ENCODE measurements at regions not wholly inside any gene's neighbourhood (a gene's known extent, or its start where the extent isn't known, plus 50 kb on each side); places are given as distances from the start of the nearest gene placed in this dataset.

DNA sequence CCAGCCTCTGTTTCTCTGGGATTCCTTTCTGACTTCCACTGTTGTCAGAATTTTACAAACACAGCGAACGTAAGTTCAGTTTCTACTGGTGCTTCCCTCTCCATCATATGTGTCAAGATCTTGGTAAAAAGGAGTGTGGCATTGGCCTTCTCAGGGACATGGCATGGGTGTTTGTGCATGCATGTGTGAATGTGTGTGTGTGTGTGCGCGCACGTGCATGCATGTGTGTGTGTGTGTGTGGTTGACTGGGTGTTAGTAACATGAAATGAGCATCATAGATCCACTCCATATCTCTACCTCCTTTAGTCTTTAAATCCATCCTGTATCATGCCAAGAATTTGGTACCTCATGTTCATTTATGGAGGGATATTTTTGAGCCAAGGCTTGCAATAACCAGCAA, 411.3 kb downstream of the NPHP4 start:
- Histone ChIP-seq H3K27me3 (ENCODE audit: control insufficient read depth in 3 of 3, insufficient read depth in 3 of 3, low read depth in 1 of 3, low read length in 3 of 3) (no peaks in the 10 kb centered on the region), H3K4me2 (ENCODE audit: insufficient read depth, low read length, poor library complexity, severe bottlenecking) (no peak overlapping the region), H2BK5ac (ENCODE audit: low read length) (no peak overlapping the region), H3K79me1 (ENCODE audit: low read depth, low read length) (no peaks in the 10 kb centered on the region), H2BK120ac (ENCODE audit: low read depth, low read length) (no peak overlapping the region), H3K18ac (ENCODE audit: low read length) (no peak overlapping the region), H3K27ac (replicated peaks; ENCODE audit: low read length) (no peak overlapping the region), H2AK5ac (ENCODE audit: low read depth, low read length) (no peak overlapping the region), H4K8ac (ENCODE audit: low read depth, low read length) (peak overlapping the region; percentile 94), H2BK12ac (ENCODE audit: low read length) (no peak overlapping the region), H4K91ac (ENCODE audit: low read depth, low read length, poor library complexity) (no peak overlapping the region), H3K23ac (ENCODE audit: low read depth, low read length, poor library complexity) (no peak overlapping the region), H3K14ac (ENCODE audit: low read length) (no peak overlapping the region), H3K4me1 (ENCODE audit: control insufficient read depth in 2 of 2, insufficient read depth in 1 of 2, low read depth in 1 of 2, low read length in 2 of 2) (no peaks in the 10 kb centered on the region), H3K9ac (ENCODE audit: low read depth, low read length, poor library complexity) (no peak overlapping the region), H2BK15ac (ENCODE audit: low read length) (no peak overlapping the region), H3K4ac (ENCODE audit: low read length) (no peak overlapping the region), H2AFZ (ENCODE audit: low read length) (no peak overlapping the region), H3K36me3 (replicated peaks in 1 of 2; ENCODE audit: control insufficient read depth in 2 of 2, insufficient read depth in 2 of 2, low read length in 2 of 2) (no peaks in the 10 kb centered on the region), H3K4me3 (ENCODE audit: low read length in 2 of 2) (no peak overlapping the region), H3K9me3 (replicated peaks in 1 of 2; ENCODE audit: control insufficient read depth in 2 of 2, insufficient read depth in 1 of 2, low read depth in 1 of 2, low read length in 2 of 2) (no peaks in the 10 kb centered on the region)
- no CpG with 5 or more reads among the region's 5 CpGs for WGBS, 2 donors (ENCODE audit: extremely low coverage in 2 of 2, insufficient read length in 2 of 2, insufficient replicate concordance in 1 of 2)
- no peak for DNase-seq (ENCODE audit: low spot score)

DNA sequence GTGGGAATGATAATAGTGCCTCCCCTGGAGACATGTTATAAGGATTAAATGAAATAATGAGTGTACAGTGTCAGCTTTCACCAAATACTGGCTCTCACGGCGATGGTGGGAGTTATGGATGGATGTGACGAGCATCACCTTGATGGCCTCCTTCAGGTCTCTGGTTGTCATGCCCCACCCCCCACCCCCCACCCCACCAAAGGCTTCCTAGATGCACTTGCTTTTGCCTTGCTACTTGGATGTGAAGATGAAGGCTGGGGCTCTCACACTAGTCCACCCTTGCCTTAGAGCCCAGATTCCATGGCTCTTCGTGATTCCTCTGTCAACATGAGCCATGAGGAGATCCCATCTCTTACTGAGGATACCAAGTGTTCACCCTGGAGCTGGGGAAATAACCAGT, 412.3 kb downstream of the NPHP4 start:
- WGBS, 2 donors (ENCODE audit: extremely low coverage in 2 of 2, insufficient read length in 2 of 2, insufficient replicate concordance in 1 of 2): no CpG with 5 or more reads among the region's 4 CpGs
- no peak overlapping the region for H3K18ac ChIP-seq (ENCODE audit: low read length)
- H3K14ac ChIP-seq (ENCODE audit: low read length): no peak overlapping the region
- no peak overlapping the region for H3K4ac ChIP-seq (ENCODE audit: low read length)
- H3K9ac ChIP-seq (ENCODE audit: low read depth, low read length, poor library complexity): no peak overlapping the region
- no peaks in the 10 kb centered on the region for H3K79me1 ChIP-seq (ENCODE audit: low read depth, low read length)
- no peak overlapping the region for H4K91ac ChIP-seq (ENCODE audit: low read depth, low read length, poor library complexity)
- no peak overlapping the region for H4K8ac ChIP-seq (ENCODE audit: low read depth, low read length)
- H2BK12ac ChIP-seq (ENCODE audit: low read length): no peak overlapping the region
- no peak overlapping the region for H3K4me3 ChIP-seq (ENCODE audit: low read length in 2 of 2)
- no peak overlapping the region for H3K23ac ChIP-seq (ENCODE audit: low read depth, low read length, poor library complexity)
- DNase-seq (ENCODE audit: low spot score): no peak
- no peaks in the 10 kb centered on the region for H3K36me3 ChIP-seq (replicated peaks in 1 of 2; ENCODE audit: control insufficient read depth in 2 of 2, insufficient read depth in 2 of 2, low read length in 2 of 2)
- no peaks in the 10 kb centered on the region for H3K27me3 ChIP-seq (ENCODE audit: control insufficient read depth in 3 of 3, insufficient read depth in 3 of 3, low read depth in 1 of 3, low read length in 3 of 3)
- H2BK15ac ChIP-seq (ENCODE audit: low read length): no peak overlapping the region
- no peak overlapping the region for H3K27ac ChIP-seq (replicated peaks; ENCODE audit: low read length)
- H3K4me2 ChIP-seq (ENCODE audit: insufficient read depth, low read length, poor library complexity, severe bottlenecking): no peak overlapping the region
- no peaks in the 10 kb centered on the region for H3K9me3 ChIP-seq (replicated peaks in 1 of 2; ENCODE audit: control insufficient read depth in 2 of 2, insufficient read depth in 1 of 2, low read depth in 1 of 2, low read length in 2 of 2)
- H2BK120ac ChIP-seq (ENCODE audit: low read depth, low read length): no peak overlapping the region
- no peak overlapping the region for H2BK5ac ChIP-seq (ENCODE audit: low read length)
- no peak overlapping the region for H2AFZ ChIP-seq (ENCODE audit: low read length)
- H3K4me1 ChIP-seq (ENCODE audit: control insufficient read depth in 2 of 2, insufficient read depth in 1 of 2, low read depth in 1 of 2, low read length in 2 of 2): peaks cover 0 to 5% of the 10 kb centered on the region in 2 donors
- H2AK5ac ChIP-seq (ENCODE audit: low read depth, low read length): no peak overlapping the region

DNA sequence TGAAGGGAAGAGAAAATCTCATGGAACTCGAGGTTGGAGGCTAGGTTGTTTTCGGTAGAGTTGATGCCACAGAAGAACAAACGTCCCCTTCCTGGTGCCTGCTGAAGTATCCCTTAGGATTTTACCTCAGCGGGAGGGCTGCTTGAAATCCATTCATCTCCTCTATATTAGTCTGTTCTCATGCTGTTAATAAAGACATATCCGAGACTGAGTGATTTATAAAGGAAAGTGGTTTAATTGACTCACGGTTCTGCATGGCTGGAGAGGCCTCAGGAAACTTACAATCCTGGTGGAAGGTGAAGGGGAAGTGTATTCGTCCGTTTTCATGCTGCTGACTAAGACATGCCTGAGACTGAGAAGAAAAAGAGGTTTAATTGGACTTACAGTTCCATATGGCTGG, 413.5 kb downstream of the NPHP4 start:
- H3K9me3 ChIP-seq (replicated peaks in 1 of 2; ENCODE audit: control insufficient read depth in 2 of 2, insufficient read depth in 1 of 2, low read depth in 1 of 2, low read length in 2 of 2): no peaks in the 10 kb centered on the region
- no peak overlapping the region for H2AFZ ChIP-seq (ENCODE audit: low read length)
- H3K9ac ChIP-seq (ENCODE audit: low read depth, low read length, poor library complexity): no peak overlapping the region
- no peak overlapping the region for H3K4ac ChIP-seq (ENCODE audit: low read length)
- no peak overlapping the region for H3K14ac ChIP-seq (ENCODE audit: low read length)
- DNase-seq (ENCODE audit: low spot score): no peak
- H2BK120ac ChIP-seq (ENCODE audit: low read depth, low read length): no peak overlapping the region
- no peak overlapping the region for H3K23ac ChIP-seq (ENCODE audit: low read depth, low read length, poor library complexity)
- no peak overlapping the region for H3K27ac ChIP-seq (replicated peaks; ENCODE audit: low read length)
- H2BK5ac ChIP-seq (ENCODE audit: low read length): no peak overlapping the region
- no peak overlapping the region for H2BK12ac ChIP-seq (ENCODE audit: low read length)
- H3K79me1 ChIP-seq (ENCODE audit: low read depth, low read length): no peaks in the 10 kb centered on the region
- no peak overlapping the region for H3K4me2 ChIP-seq (ENCODE audit: insufficient read depth, low read length, poor library complexity, severe bottlenecking)
- peaks cover 0 to 8% of the 10 kb centered on the region in 2 donors for H3K4me1 ChIP-seq (ENCODE audit: control insufficient read depth in 2 of 2, insufficient read depth in 1 of 2, low read depth in 1 of 2, low read length in 2 of 2)
- H3K27me3 ChIP-seq (ENCODE audit: control insufficient read depth in 3 of 3, insufficient read depth in 3 of 3, low read depth in 1 of 3, low read length in 3 of 3): no peaks in the 10 kb centered on the region
- no peak overlapping the region for H3K4me3 ChIP-seq (ENCODE audit: low read length in 2 of 2)
- no CpG with 5 or more reads among the region's 8 CpGs for WGBS, 2 donors (ENCODE audit: extremely low coverage in 2 of 2, insufficient read length in 2 of 2, insufficient replicate concordance in 1 of 2)
- no peak overlapping the region for H2BK15ac ChIP-seq (ENCODE audit: low read length)
- no peak overlapping the region for H4K8ac ChIP-seq (ENCODE audit: low read depth, low read length)
- no peaks in the 10 kb centered on the region for H3K36me3 ChIP-seq (replicated peaks in 1 of 2; ENCODE audit: control insufficient read depth in 2 of 2, insufficient read depth in 2 of 2, low read length in 2 of 2)
- H4K91ac ChIP-seq (ENCODE audit: low read depth, low read length, poor library complexity): no peak overlapping the region
- no peak overlapping the region for H3K18ac ChIP-seq (ENCODE audit: low read length)
- H2AK5ac ChIP-seq (ENCODE audit: low read depth, low read length): no peak overlapping the region

DNA sequence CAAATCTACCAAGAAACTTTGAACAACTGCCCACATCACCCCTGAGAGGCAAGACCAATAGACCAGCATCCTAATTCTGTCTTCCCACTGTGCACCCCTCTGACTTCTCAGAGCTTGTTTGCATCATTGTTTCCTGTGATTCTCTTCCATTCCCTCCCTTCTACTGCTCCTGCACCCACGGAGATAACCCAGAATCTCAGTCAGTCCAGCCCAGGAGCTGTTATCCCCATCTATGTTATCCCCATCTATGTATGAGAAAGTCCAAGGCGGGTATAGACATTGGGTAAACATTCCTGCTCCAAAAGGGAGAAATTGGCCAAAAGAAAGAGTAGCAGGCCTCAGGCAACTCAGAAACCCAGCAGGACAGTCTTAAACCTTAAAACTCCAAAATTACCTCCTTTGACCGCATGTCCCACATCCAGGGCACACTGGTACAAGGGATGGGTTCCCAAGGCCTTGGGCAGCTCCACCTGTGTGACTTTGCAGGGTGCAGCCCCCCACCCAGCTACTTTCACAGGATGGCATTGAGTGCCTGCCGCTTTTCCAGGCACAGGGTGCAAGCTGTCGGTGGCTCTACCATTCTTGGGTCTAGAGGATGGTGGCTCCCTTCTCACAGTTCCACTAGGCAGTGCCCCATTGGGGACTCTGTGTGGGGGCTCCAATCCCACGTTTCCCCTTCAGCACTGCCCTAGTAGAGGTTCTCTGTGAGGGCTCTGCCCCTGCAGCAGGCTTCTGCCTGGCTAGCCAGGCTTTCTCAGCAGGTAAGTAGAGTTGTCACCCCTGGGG, 414.8 kb downstream of the NPHP4 start:
- no peak for DNase-seq (ENCODE audit: low spot score)
- H3K4me2 ChIP-seq (ENCODE audit: insufficient read depth, low read length, poor library complexity, severe bottlenecking): no peak overlapping the region
- no peaks in the 10 kb centered on the region for H3K9me3 ChIP-seq (replicated peaks in 1 of 2; ENCODE audit: control insufficient read depth in 2 of 2, insufficient read depth in 1 of 2, low read depth in 1 of 2, low read length in 2 of 2)

More for the DNA sequence above, 414.8 kb downstream of the NPHP4 start:
- no peak overlapping the region for H4K8ac ChIP-seq (ENCODE audit: low read depth, low read length)
- H2BK5ac ChIP-seq (ENCODE audit: low read length): no peak overlapping the region
- WGBS, 2 donors (ENCODE audit: extremely low coverage in 2 of 2, insufficient read length in 2 of 2, insufficient replicate concordance in 1 of 2): no CpG with 5 or more reads among the region's 6 CpGs
- H3K14ac ChIP-seq (ENCODE audit: low read length): no peak overlapping the region
- H2AK5ac ChIP-seq (ENCODE audit: low read depth, low read length): no peak overlapping the region
- peaks cover 0 to 8% of the 10 kb centered on the region in 2 donors for H3K4me1 ChIP-seq (ENCODE audit: control insufficient read depth in 2 of 2, insufficient read depth in 1 of 2, low read depth in 1 of 2, low read length in 2 of 2)
- H3K4me3 ChIP-seq (ENCODE audit: low read length in 2 of 2): no peak overlapping the region
- H3K27ac ChIP-seq (replicated peaks; ENCODE audit: low read length): no peak overlapping the region
- H3K9ac ChIP-seq (ENCODE audit: low read depth, low read length, poor library complexity): no peak overlapping the region
- H3K18ac ChIP-seq (ENCODE audit: low read length): no peak overlapping the region
- no peak overlapping the region for H3K23ac ChIP-seq (ENCODE audit: low read depth, low read length, poor library complexity)
- H4K91ac ChIP-seq (ENCODE audit: low read depth, low read length, poor library complexity): no peak overlapping the region
- H2BK120ac ChIP-seq (ENCODE audit: low read depth, low read length): no peak overlapping the region
- no peak overlapping the region for H2BK12ac ChIP-seq (ENCODE audit: low read length)
- no peak overlapping the region for H3K4ac ChIP-seq (ENCODE audit: low read length)
- H3K27me3 ChIP-seq (ENCODE audit: control insufficient read depth in 3 of 3, insufficient read depth in 3 of 3, low read depth in 1 of 3, low read length in 3 of 3): no peaks in the 10 kb centered on the region
- no peak overlapping the region for H2AFZ ChIP-seq (ENCODE audit: low read length)
- H2BK15ac ChIP-seq (ENCODE audit: low read length): no peak overlapping the region
- no peaks in the 10 kb centered on the region for H3K36me3 ChIP-seq (replicated peaks in 1 of 2; ENCODE audit: control insufficient read depth in 2 of 2, insufficient read depth in 2 of 2, low read length in 2 of 2)
- no peaks in the 10 kb centered on the region for H3K79me1 ChIP-seq (ENCODE audit: low read depth, low read length)
